Esophagus mucosa (tissue), 1 donor: ENCODE measurements at regions not wholly inside any gene's neighbourhood (a gene's known extent, or its start where the extent isn't known, plus 50 kb on each side); places are given as distances from the start of the nearest gene placed in this dataset.

ENCODE experiments used
- ATAC-seq: fragments of 200-7000 bp; cut with Tn5 transposase; one replicate; pipeline ENCODE4 v1.9.1; 2020
- donor health status: DM: yes; HTN: yes; CAD: no.

DNA sequence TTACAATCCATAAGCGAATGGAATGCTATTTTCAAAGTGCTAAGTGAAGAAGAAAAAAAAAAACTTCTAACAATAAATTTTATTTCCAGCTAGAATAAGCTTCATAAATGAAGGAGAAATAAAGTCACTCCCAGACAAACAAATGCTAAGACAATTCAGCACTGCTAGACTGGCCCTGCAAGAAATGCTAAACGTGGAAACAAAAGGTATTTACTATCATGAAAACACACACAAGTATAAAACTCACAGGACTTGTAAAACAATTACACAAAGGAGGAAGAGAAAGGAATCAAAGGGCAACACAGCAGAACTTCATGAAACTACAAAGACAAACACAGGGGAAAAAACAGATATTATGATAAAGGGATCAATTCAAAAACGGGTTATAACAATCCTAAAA, 85.8 kb upstream of the NELL2 start:
- ATAC-seq = no peak

GRCh38 chr12:44960856-44961255, 84.7 kb upstream of the NELL2 start:
- no peak for ATAC-seq

DNA sequence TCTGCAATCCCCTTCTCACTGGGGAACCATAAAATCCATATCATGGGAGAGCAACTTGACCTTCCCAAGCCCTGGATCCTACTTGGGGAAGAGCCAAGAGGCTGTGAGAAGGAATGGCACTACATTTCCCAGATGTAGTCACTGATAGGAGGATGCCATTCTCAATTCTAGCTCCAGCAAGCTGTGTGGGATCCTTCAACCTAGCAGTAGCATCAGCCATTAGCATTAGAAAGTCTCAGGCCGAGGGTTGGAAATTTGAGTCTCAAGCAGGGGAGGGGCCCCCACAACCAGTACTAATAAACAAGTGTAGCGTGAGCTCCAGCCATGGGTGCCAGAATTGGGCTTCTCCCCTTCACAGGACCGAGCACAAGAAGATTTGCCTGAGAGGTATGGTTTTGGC, 84.3 kb upstream of the NELL2 start:
- ATAC-seq = no peak

GRCh38 chr12:44947163-44947562, 71.0 kb upstream of the NELL2 start:
- no peak for ATAC-seq

GRCh38 chr12:44942714-44943113, 66.6 kb upstream of the NELL2 start:
- ATAC-seq = no peak

DNA sequence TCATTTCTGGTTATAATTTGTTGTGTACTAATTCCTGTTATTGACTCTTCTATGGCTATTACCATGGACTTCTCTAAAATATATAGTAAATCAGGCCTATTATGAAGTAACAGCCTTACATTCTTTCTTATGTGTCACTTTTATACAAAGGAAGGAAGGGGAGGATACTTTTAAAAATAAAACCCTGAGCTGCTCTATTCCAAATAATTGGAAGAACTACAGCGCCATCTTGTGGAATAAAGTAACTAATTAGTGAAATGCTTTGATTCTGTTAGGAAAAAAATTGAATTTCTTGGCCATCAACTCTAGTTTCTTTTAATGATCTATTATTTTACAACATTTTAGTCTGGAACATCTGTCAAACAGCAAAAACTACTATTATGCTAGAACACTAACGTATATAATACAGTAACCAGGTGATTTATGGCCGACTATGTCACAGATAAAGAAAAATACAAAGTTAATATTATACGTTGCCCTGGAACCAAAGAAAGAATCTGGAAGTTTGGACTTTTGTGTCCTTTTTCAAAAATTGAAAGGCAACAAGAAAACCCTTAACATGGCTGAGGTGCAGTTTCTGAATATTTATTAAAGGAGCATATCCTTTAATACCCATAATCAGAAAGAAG, 55.0 kb upstream of the NELL2 start:
- peak; percentile 73 for ATAC-seq

GRCh38 chr12:44929236-44929885, 53.2 kb upstream of the NELL2 start:
- no peak for ATAC-seq
